K562 (cell line): ENCODE measurements at regions not wholly inside any gene's neighbourhood (a gene's known extent, or its start where the extent isn't known, plus 50 kb on each side); places are given as distances from the start of the nearest gene placed in this dataset.

ENCODE experiments used
- ATAC-seq: fragments of 200-7000 bp; cut with Tn5 transposase; 3 replicates; pipeline ENCODE4 v1.9.1; 2020; ENCODE audit warnings: moderate library complexity
- BruUV-seq: library from RNA; stranded (reverse); fragments of 400-500 nt; replicated peaks from 2 replicates; lab custom pipeline; 2021; lab: Mats Ljungman, UMichigan
- CTCF ChIA-PET: fragments of 300-600 bp; formaldehyde crosslinking; extraction: SDS; loops from one replicate; lab custom pipeline; 2021; ENCODE audit warnings: low intra/inter-chr PET ratio; lab: Yijun Ruan, JAX
- POLR2A ChIA-PET: fragments of 300-600, 350-650 bp; sonication (Branson Sonifier 250); formaldehyde crosslinking; extraction: SDS; loops from one replicate; lab custom pipeline; 2021; ENCODE audit warnings: antibody characterized with exemption, inconsistent platforms; lab: Yijun Ruan, JAX
- DNase-seq, 4 experiments: peaks; one replicate each; pipeline versions ENCODE4 v3.0.0 to v3.0.0-alpha.2; 2011 to 2018; ENCODE audit warnings: low spot score in 3 of 4, mixed read lengths in 3 of 4; ENCODE audit errors: extremely low read depth in 1 of 4
- FAIRE-seq: peaks from 2 replicates; lab custom pipeline; 2011; peaks lifted over from hg19 to GRCh38; lab: Jason Lieb, UNC
- H2AFZ ChIP-seq: 2 replicates; pipeline ENCODE4 v1.6.0; 2011; ENCODE audit warnings: low read depth, low read length, control low read depth, inconsistent platforms
- H3K27ac ChIP-seq: fragments of 200-600 bp; 3 replicates; pipeline ENCODE4 v1.8.0; 2011; ENCODE audit warnings: low read depth, mild to moderate bottlenecking, control low read depth, inconsistent platforms, low read length, moderate library complexity, mixed read lengths; ENCODE audit errors: extremely low read depth
- H3K27me3 ChIP-seq, 2 experiments: fragments of 300-600 bp in 1 of 2; 2 replicates in 1 of 2; 3 replicates in 1 of 2; pipeline versions ENCODE4 v1.6.0 to v1.8.0; 2011; ENCODE audit warnings: inconsistent platforms in 2 of 2, low read length in 2 of 2, mild to moderate bottlenecking in 1 of 2, mixed read lengths in 1 of 2, moderate library complexity in 1 of 2; ENCODE audit not compliant: control insufficient read depth in 2 of 2, insufficient read depth in 2 of 2
- H3K36me3 ChIP-seq: fragments of 300-600 bp; 3 replicates; pipeline ENCODE4 v1.8.0; 2011; ENCODE audit warnings: mild to moderate bottlenecking, low read length, inconsistent platforms; ENCODE audit not compliant: control insufficient read depth, insufficient read depth
- H3K4me1 ChIP-seq, 2 experiments: fragments of 200-600 bp in 1 of 2; replicated peaks in 1 of 2; 2 replicates in 1 of 2; 3 replicates in 1 of 2; pipeline versions ENCODE4 v1.5.1 to v1.8.0; 2011; ENCODE audit warnings: inconsistent platforms in 2 of 2, low read length in 2 of 2, mild to moderate bottlenecking in 1 of 2, mixed read lengths in 1 of 2, moderate library complexity in 1 of 2; ENCODE audit not compliant: control insufficient read depth in 2 of 2, insufficient read depth in 2 of 2
- H3K4me2 ChIP-seq: 2 replicates; pipeline ENCODE4 v1.6.1; 2011; ENCODE audit warnings: low read length, control low read depth, inconsistent platforms, mixed read lengths; ENCODE audit not compliant: insufficient read depth
- H3K4me3 ChIP-seq: fragments of 200-600 bp; sonication (generic), shearing (Covaris generic); 2 replicates; pipeline ENCODE4 v1.5.1; 2016; ENCODE audit warnings: control low read depth, inconsistent platforms
- H3K79me2 ChIP-seq: fragments of 200-600 bp; 3 replicates; pipeline ENCODE4 v1.8.0; 2011; ENCODE audit warnings: low read length, inconsistent platforms; ENCODE audit not compliant: control insufficient read depth, insufficient read depth
- H3K9ac ChIP-seq, 2 experiments: 2 replicates each; pipeline versions ENCODE4 v1.6.0 to v1.6.1; 2011; ENCODE audit warnings: low read depth in 2 of 2, low read length in 2 of 2, control low read depth in 1 of 2, inconsistent platforms in 1 of 2, mild to moderate bottlenecking in 1 of 2, mixed read lengths in 1 of 2; ENCODE audit not compliant: insufficient read depth in 1 of 2
- H3K9me1 ChIP-seq: one replicate; pipeline ENCODE4 v1.6.0; 2011; ENCODE audit warnings: inconsistent platforms, mild to moderate bottlenecking, low read length, moderate library complexity; ENCODE audit not compliant: control insufficient read depth, insufficient read depth
- H3K9me3 ChIP-seq: replicated peaks from 2 replicates; pipeline ENCODE4 v1.5.1; 2011; ENCODE audit warnings: low read depth, low read length, inconsistent platforms; ENCODE audit not compliant: control insufficient read depth, insufficient read depth
- H4K20me1 ChIP-seq: replicated peaks from 2 replicates; pipeline ENCODE4 v1.6.1; 2011; ENCODE audit warnings: low read length, inconsistent platforms, mixed read lengths; ENCODE audit not compliant: control insufficient read depth, insufficient read depth
- GTF2E2 ChIP-seq: fragments of 200-800 bp; sonication (Bioruptor generic); IDR thresholded peaks from 2 replicates; pipeline ENCODE4 v1.6.1; 2016; ENCODE audit warnings: missing genetic modification characterization, missing compliant biosample characterization
- RNF2 ChIP-seq: sonication (generic); IDR thresholded peaks from 2 replicates; pipeline ENCODE4 v1.6.1; 2016
- ZNF695 ChIP-seq: fragments of 450-650 bp; formaldehyde crosslinking; IDR thresholded peaks from 2 replicates; pipeline ENCODE4 v1.4.0; 2020; ENCODE audit warnings: mild to moderate bottlenecking, moderate library complexity
- whole genome bisulfite sequencing: fragments of 100-300 bp; shearing (Covaris generic); methylation state at CpG from one replicate; pipeline ENCODE4 v1.1.6; 2016; ENCODE audit warnings: low coverage, mixed read lengths; ENCODE audit not compliant: insufficient coverage; ENCODE audit errors: missing lambda C conversion rate; 5-methylcytosine and 5-hydroxymethylcytosine counted together
- in situ Hi-C: fragments of 300-500 bp; cut with MboI; formaldehyde crosslinking; loops from 4 replicates; pipeline ENCODE4 v1.15.0; 2018; ENCODE audit warnings: inconsistent platforms, mixed read lengths
- intact Hi-C: fragments of 100-400 bp; cut with micrococcal nuclease; formaldehyde crosslinking; loops from 2 replicates; pipeline ENCODE4 v1.14.2; 2022
- TF ChIP-seq, protein P1 (sequence below): fragments of 150-350 bp; IDR thresholded peaks from 2 replicates; pipeline ENCODE4 v1.6.1; 2014; ENCODE audit warnings: low read depth, mild to moderate bottlenecking, low read length, borderline replicate concordance
- TF ChIP-seq, protein P2 (sequence below): fragments of 250-450 bp; sonication (Bioruptor Pico); IDR thresholded peaks from 2 replicates; pipeline ENCODE4 v1.5.0; 2021

DNA sequence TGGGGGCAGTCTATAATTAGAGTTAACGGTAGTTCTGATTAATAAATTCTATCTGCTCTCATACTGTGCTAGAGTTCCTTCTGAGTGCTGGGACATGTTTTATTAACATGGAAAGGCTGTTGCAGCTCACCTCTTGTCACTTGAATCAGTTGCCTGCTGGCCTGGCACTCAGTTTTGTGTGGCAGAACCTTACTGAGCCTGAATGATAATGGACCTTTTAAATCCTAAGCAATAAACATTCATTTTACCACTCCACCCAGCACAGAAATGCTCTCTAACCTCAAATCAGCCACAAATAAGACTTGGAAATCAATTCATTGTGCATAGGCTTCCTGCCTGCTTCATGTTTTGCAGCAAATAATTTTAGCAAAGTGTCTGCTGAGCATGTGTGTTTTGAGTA, 115.0 kb upstream of the RBMS1 start (continued):
- TF ChIP-seq RNF2 (no peak), GTF2E2 (tag) (no peak)

DNA sequence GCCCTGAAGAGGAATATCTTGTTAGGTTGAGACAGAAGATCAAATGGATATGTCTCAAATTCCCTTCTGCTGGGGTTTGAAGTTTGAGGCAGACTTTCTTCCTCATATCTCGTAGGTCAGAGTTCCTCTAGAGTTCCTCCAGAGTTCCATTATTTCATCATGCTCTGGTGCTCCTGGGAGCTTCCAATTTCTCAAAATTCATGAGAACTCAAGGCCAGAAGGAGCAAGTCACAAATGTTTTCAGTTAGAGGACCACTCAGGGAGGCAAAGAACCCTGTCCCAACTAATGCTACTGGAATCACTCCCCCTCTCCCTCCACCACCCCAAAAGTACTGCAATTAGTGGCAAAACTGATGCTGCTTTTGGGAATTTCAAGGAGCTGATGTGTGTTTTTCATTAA, 115.7 kb upstream of the RBMS1 start:
- TF ChIP-seq, protein P1, sequence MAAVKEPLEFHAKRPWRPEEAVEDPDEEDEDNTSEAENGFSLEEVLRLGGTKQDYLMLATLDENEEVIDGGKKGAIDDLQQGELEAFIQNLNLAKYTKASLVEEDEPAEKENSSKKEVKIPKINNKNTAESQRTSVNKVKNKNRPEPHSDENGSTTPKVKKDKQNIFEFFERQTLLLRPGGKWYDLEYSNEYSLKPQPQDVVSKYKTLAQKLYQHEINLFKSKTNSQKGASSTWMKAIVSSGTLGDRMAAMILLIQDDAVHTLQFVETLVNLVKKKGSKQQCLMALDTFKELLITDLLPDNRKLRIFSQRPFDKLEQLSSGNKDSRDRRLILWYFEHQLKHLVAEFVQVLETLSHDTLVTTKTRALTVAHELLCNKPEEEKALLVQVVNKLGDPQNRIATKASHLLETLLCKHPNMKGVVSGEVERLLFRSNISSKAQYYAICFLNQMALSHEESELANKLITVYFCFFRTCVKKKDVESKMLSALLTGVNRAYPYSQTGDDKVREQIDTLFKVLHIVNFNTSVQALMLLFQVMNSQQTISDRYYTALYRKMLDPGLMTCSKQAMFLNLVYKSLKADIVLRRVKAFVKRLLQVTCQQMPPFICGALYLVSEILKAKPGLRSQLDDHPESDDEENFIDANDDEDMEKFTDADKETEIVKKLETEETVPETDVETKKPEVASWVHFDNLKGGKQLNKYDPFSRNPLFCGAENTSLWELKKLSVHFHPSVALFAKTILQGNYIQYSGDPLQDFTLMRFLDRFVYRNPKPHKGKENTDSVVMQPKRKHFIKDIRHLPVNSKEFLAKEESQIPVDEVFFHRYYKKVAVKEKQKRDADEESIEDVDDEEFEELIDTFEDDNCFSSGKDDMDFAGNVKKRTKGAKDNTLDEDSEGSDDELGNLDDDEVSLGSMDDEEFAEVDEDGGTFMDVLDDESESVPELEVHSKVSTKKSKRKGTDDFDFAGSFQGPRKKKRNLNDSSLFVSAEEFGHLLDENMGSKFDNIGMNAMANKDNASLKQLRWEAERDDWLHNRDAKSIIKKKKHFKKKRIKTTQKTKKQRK: no peak
- TF ChIP-seq, protein P2, sequence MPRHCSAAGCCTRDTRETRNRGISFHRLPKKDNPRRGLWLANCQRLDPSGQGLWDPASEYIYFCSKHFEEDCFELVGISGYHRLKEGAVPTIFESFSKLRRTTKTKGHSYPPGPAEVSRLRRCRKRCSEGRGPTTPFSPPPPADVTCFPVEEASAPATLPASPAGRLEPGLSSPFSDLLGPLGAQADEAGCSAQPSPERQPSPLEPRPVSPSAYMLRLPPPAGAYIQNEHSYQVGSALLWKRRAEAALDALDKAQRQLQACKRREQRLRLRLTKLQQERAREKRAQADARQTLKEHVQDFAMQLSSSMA (CRISPR knock-in tag): no peak
- TF ChIP-seq ZNF695 (CRISPR knock-in tag): no peak
- Histone ChIP-seq H3K4me3 (no peak overlapping the region), H3K9me1 (no peaks in the 10 kb centered on the region), H3K79me2 (no peaks in the 10 kb centered on the region), H2AFZ (no peak overlapping the region), H4K20me1 (no peaks in the 10 kb centered on the region), H3K9me3 (no peaks in the 10 kb centered on the region), H3K27me3 (no peaks in the 10 kb centered on the region), H3K4me2 (no peak overlapping the region), H3K9ac (no peak overlapping the region), H3K4me1 (no peaks in the 10 kb centered on the region), H3K27ac (no peak overlapping the region), H3K36me3 (no peaks in the 10 kb centered on the region)
- intact Hi-C loops: no loop called here
- BruUV-seq: no TSS peak
- whole genome bisulfite sequencing: 0% methylated on average over 1 of the region's 1 CpG
- no peak for FAIRE-seq
- POLR2A ChIA-PET: no interaction called here
- no peak for ATAC-seq
- CTCF ChIA-PET: interaction anchor here (0.6 kb wide), 1 partner anchor 261 kb away, joined by 3 read pairs; no protein-coding TSS in a partner anchor
- in situ Hi-C loops: no loop called here
- DNase-seq: no peak
